ENCODE measurements at regions not wholly inside any gene's neighbourhood (a gene's known extent, or its start where the extent isn't known, plus 50 kb on each side); places are given as distances from the start of the nearest gene placed in this dataset.
"Not testable (repeated sequence)": the region's sequence is repeated elsewhere in the genome, so short reads cannot be mapped to it uniquely, and the experiment has no call there.

- DNase-seq, result no peak
These were observed 634.6 kb upstream of the ADGRL3 start for GRCh38 chr4:60565558-60565957.

GRCh38 chr4:60575336-60575735 lies 624.8 kb upstream of the ADGRL3 start:
- no peak for DNase-seq

GRCh38 chr4:60579335-60579734 lies 620.8 kb upstream of the ADGRL3 start:
- DNase-seq, result no peak

- DNase-seq, result no peak
These were observed 618.1 kb upstream of the ADGRL3 start for GRCh38 chr4:60581919-60582536.

- no peak for DNase-seq
These were observed 611.6 kb upstream of the ADGRL3 start for GRCh38 chr4:60588556-60588955.

GRCh38 chr4:60589425-60589824 lies 610.7 kb upstream of the ADGRL3 start:
- no peak for DNase-seq

GRCh38 chr4:60590116-60590515 lies 610.0 kb upstream of the ADGRL3 start:
- no peak for DNase-seq

- no peak for DNase-seq
These were observed 594.3 kb upstream of the ADGRL3 start for GRCh38 chr4:60605646-60606354.

GRCh38 chr4:60611762-60612496 lies 588.2 kb upstream of the ADGRL3 start:
- no peak for DNase-seq

- no peak for DNase-seq
These were observed 582.4 kb upstream of the ADGRL3 start for GRCh38 chr4:60617731-60618130.

GRCh38 chr4:60619531-60620305 lies 580.4 kb upstream of the ADGRL3 start:
- no peak for DNase-seq

GRCh38 chr4:60637976-60638375 lies 562.1 kb upstream of the ADGRL3 start:
- no peak for DNase-seq

- DNase-seq, result no peak
These were observed 551.4 kb upstream of the ADGRL3 start for GRCh38 chr4:60648774-60649173.

GRCh38 chr4:60652933-60653332 lies 547.2 kb upstream of the ADGRL3 start:
- DNase-seq, result no peak

- DNase-seq, result no peak
These were observed 544.8 kb upstream of the ADGRL3 start for GRCh38 chr4:60655356-60655755.

GRCh38 chr4:60656171-60656570 lies 544.0 kb upstream of the ADGRL3 start:
- DNase-seq, result no peak

- no peak for DNase-seq
These were observed 543.1 kb upstream of the ADGRL3 start for GRCh38 chr4:60657041-60657440.

GRCh38 chr4:60657807-60658206 lies 542.3 kb upstream of the ADGRL3 start:
- DNase-seq, result no peak

- DNase-seq, result no peak
These were observed 536.4 kb upstream of the ADGRL3 start for GRCh38 chr4:60663769-60664168.

- no peak for DNase-seq
These were observed 517.2 kb upstream of the ADGRL3 start for GRCh38 chr4:60682901-60683300.

- no peak for DNase-seq
These were observed 516.8 kb upstream of the ADGRL3 start for GRCh38 chr4:60683357-60683756.

- DNase-seq, result no peak
These were observed 516.2 kb upstream of the ADGRL3 start for GRCh38 chr4:60683973-60684372.

GRCh38 chr4:60696062-60696461 lies 504.1 kb upstream of the ADGRL3 start:
- not testable (repeated sequence) for DNase-seq

Data from NCI-H446 (cell line).